Adrenal gland (tissue), 9 donors: ENCODE measurements at regions not wholly inside any gene's neighbourhood (a gene's known extent, or its start where the extent isn't known, plus 50 kb on each side); places are given as distances from the start of the nearest gene placed in this dataset.

Experiments used
- DNase-seq, 7 donors: peaks; one replicate each; pipeline ENCODE4 v3.0.0-alpha.2; 2019 to 2020
- H3K27ac ChIP-seq, 5 donors: fragments of 200-600 bp; sonication (generic) in 4 of 5; 1 replicate in 3 of 5; 2 replicates in 2 of 5; pipeline versions ENCODE4 v1.5.1 to v1.8.0; 2016 to 2020; ENCODE audit warnings: mild to moderate bottlenecking in 1 of 5
- H3K27me3 ChIP-seq: fragments of 200-600 bp; 2 replicates; pipeline ENCODE4 v1.8.0; 2021
- H3K36me3 ChIP-seq, 2 donors: fragments of 200-600 bp; replicated peaks in 1 of 2; 1 replicate in 1 of 2; 2 replicates in 1 of 2; pipeline versions ENCODE4 v1.5.1 to v1.8.0; 2018 to 2022
- H3K4me1 ChIP-seq, 2 donors: fragments of 200-600 bp; replicated peaks in 1 of 2; 1 replicate in 1 of 2; 2 replicates in 1 of 2; pipeline versions ENCODE4 v1.5.1 to v1.8.0; 2018 to 2021
- H3K4me3 ChIP-seq, 4 donors: fragments of 200-600 bp; sonication (generic) in 3 of 4; one replicate each; pipeline ENCODE4 v1.5.1; 2016 to 2018
- H3K9me3 ChIP-seq, 3 donors: fragments of 200-600 bp; sonication (generic) in 1 of 3; replicated peaks in 1 of 3; 1 replicate in 2 of 3; 2 replicates in 1 of 3; pipeline versions ENCODE4 v1.5.1 to v1.8.0; 2016 to 2021
- CTCF ChIP-seq, 6 experiments: fragments of 450-650 bp in 4 of 6; fragments of 200-600 bp in 2 of 6; sonication (generic) in 1 of 6; IDR thresholded peaks; 1 replicate in 5 of 6; 2 replicates in 1 of 6; pipeline versions ENCODE4 v1.5.1 to v1.8.0; 2016 to 2021; ENCODE audit warnings: antibody characterized with exemption in 6 of 6, mild to moderate bottlenecking in 2 of 6, moderate library complexity in 1 of 6
- POLR2A ChIP-seq, 2 donors: fragments of 450-650 bp; IDR thresholded peaks; one replicate each; pipeline ENCODE4 v1.6.1; 2017; ENCODE audit warnings: antibody characterized with exemption in 2 of 2, mild to moderate bottlenecking in 2 of 2, moderate library complexity in 1 of 2
- WGBS, 4 donors: extraction: QIAGEN DNeasy Blood & Tissue Kit in 2 of 4; methylation state at CpG; one replicate each; pipeline versions ENCODE4 v1.1.5 to v1.1.7; 2013 to 2017; 5-methylcytosine and 5-hydroxymethylcytosine counted together
- intact Hi-C, 2 donors: fragments of 100-400 bp; cut with DNase I; formaldehyde crosslinking; loops; one replicate each; pipeline versions ENCODE4 v1.14.1 to v1.15.0; 2022 to 2023
- donor health status: healthy with polysubstance abuse.
- donor health status: Bipolar disorder and iron deficiency.
- donor health status: DM: yes; HTN: yes; CAD: no.
- donor health status: DM: no; HTN: no; CAD: no.
- donor health status: DM: no; HTN: no; CAD: no.

GRCh38 chr12:106000382-106001104, 138.2 kb downstream of the NUAK1 start:
- no peak for DNase-seq
- TF ChIP-seq POLR2A (IDR thresholded peaks at IDR 0.05): no peak
- TF ChIP-seq CTCF (IDR thresholded peaks at IDR 0.05): no peak
- H3K27me3 ChIP-seq: no peaks in the 10 kb centered on the region
- H3K4me3 ChIP-seq: no peak overlapping the region
- no peaks in the 10 kb centered on the region for H3K4me1 ChIP-seq
- no peaks in the 10 kb centered on the region for H3K9me3 ChIP-seq
- no peak overlapping the region for H3K27ac ChIP-seq
- intact Hi-C loops: no loop called here
- H3K36me3 ChIP-seq: no peaks in the 10 kb centered on the region
- WGBS, 4 donors: 78 to 85% (median 81%) methylated on average over 3 of the region's 3 CpGs

GRCh38 chr12:106001105-106001836, 137.5 kb downstream of the NUAK1 start:
- DNase-seq: no peak
- no peaks in the 10 kb centered on the region for H3K36me3 ChIP-seq
- H3K27me3 ChIP-seq: no peaks in the 10 kb centered on the region
- TF ChIP-seq CTCF (IDR thresholded peaks at IDR 0.05): no peak
- no peak for TF ChIP-seq POLR2A (IDR thresholded peaks at IDR 0.05)
- H3K9me3 ChIP-seq: no peaks in the 10 kb centered on the region
- H3K4me1 ChIP-seq: no peaks in the 10 kb centered on the region
- intact Hi-C loops: no loop called here
- H3K4me3 ChIP-seq: no peak overlapping the region
- 55 to 79% (median 68%) methylated on average over 2 of the region's 2 CpGs for WGBS, 4 donors
- no peak overlapping the region for H3K27ac ChIP-seq

- 78 to 87% (median 85%) methylated on average over 3 of the region's 3 CpGs for WGBS, 4 donors
- H3K27me3 ChIP-seq: no peaks in the 10 kb centered on the region
- no peak for TF ChIP-seq POLR2A (IDR thresholded peaks at IDR 0.05)
- TF ChIP-seq CTCF (IDR thresholded peaks at IDR 0.05): no peak
- no peaks in the 10 kb centered on the region for H3K36me3 ChIP-seq
- intact Hi-C loops: no loop called here
- H3K9me3 ChIP-seq: no peaks in the 10 kb centered on the region
- no peak for DNase-seq
- H3K27ac ChIP-seq: no peak overlapping the region
- H3K4me3 ChIP-seq: no peak overlapping the region
- H3K4me1 ChIP-seq: no peaks in the 10 kb centered on the region
Observed at GRCh38 chr12:106001837-106002218, 136.9 kb downstream of the NUAK1 start.

GRCh38 chr12:106003297-106003696, 135.5 kb downstream of the NUAK1 start:
- no peaks in the 10 kb centered on the region for H3K27me3 ChIP-seq
- WGBS, 4 donors: 82 to 91% (median 84%) methylated on average over 3 of the region's 3 CpGs

More at GRCh38 chr12:106003297-106003696, 135.5 kb downstream of the NUAK1 start:
- no peaks in the 10 kb centered on the region for H3K4me1 ChIP-seq
- H3K36me3 ChIP-seq: no peaks in the 10 kb centered on the region
- no peaks in the 10 kb centered on the region for H3K9me3 ChIP-seq
- intact Hi-C loops: no loop called here
- H3K27ac ChIP-seq: no peak overlapping the region
- no peak overlapping the region for H3K4me3 ChIP-seq
- DNase-seq: no peak
- TF ChIP-seq POLR2A (IDR thresholded peaks at IDR 0.05) (no peak), CTCF (IDR thresholded peaks at IDR 0.05) (no peak)
